ENCODE measurements at regions not wholly inside any gene's neighbourhood (a gene's known extent, or its start where the extent isn't known, plus 50 kb on each side); places are given as distances from the start of the nearest gene placed in this dataset.
A peak's percentile ranks its signal among the peaks of the same experiment; 100 is the strongest.
"Not testable (repeated sequence)": the region's sequence is repeated elsewhere in the genome, so short reads cannot be mapped to it uniquely, and the experiment has no call there.

- intact Hi-C loops (cut with DNase I), result no loop called here
- H3K9ac ChIP-seq (ENCODE audit: low read length in 3 of 3), result no peak overlapping the region
- no peaks in the 10 kb centered on the region for H3K36me3 ChIP-seq (ENCODE audit: control insufficient read depth in 2 of 3, insufficient read depth in 3 of 3, low read length in 3 of 3)
- no peak overlapping the region for H3K27ac ChIP-seq (ENCODE audit: low read depth in 2 of 2, low read length in 2 of 2)
- no peak overlapping the region for H3K4me3 ChIP-seq (ENCODE audit: low read length in 3 of 3)
- no peaks in the 10 kb centered on the region for H3K27me3 ChIP-seq (ENCODE audit: control insufficient read depth, insufficient read depth, low read length)
- FAIRE-seq, result no peak
- H3K9me3 ChIP-seq (ENCODE audit: control insufficient read depth in 2 of 3, insufficient read depth in 1 of 3, low read length in 3 of 3), result no peaks in the 10 kb centered on the region
- peak in 1 of 5 donors; percentile 28 for DNase-seq
- H3K4me1 ChIP-seq (ENCODE audit: control insufficient read depth in 2 of 3, insufficient read depth in 2 of 3, low read depth in 1 of 3, low read length in 3 of 3), result peaks cover 0 to 16% (median 3%) of the 10 kb centered on the region in 3 donors
- TF ChIP-seq, protein P1, sequence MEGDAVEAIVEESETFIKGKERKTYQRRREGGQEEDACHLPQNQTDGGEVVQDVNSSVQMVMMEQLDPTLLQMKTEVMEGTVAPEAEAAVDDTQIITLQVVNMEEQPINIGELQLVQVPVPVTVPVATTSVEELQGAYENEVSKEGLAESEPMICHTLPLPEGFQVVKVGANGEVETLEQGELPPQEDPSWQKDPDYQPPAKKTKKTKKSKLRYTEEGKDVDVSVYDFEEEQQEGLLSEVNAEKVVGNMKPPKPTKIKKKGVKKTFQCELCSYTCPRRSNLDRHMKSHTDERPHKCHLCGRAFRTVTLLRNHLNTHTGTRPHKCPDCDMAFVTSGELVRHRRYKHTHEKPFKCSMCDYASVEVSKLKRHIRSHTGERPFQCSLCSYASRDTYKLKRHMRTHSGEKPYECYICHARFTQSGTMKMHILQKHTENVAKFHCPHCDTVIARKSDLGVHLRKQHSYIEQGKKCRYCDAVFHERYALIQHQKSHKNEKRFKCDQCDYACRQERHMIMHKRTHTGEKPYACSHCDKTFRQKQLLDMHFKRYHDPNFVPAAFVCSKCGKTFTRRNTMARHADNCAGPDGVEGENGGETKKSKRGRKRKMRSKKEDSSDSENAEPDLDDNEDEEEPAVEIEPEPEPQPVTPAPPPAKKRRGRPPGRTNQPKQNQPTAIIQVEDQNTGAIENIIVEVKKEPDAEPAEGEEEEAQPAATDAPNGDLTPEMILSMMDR (IDR thresholded peaks at IDR 0.05; ENCODE audit: borderline replicate concordance, extremely low read depth, insufficient read depth), result no peak
Observed at GRCh38 chr10:109732254-109732965, 190.9 kb downstream of the XPNPEP1 start.

DNA sequence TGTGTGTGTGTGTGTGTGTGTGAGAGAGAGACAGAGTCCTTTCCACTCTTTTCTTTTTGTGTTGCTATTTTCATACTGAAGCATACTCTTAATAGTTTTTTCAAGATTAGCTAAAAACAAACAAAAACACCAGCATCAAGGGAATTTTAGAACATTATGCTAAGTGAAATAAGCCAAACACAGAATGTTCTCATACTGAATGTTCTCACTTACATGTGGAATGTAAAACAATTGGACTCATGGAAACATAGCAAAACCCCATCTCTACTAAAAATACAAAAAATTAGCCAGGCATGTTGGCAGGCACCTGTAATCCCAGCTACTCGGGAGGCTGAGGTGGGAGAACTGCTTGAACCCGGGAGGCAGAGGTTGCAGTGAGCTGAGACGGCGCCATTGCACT lies 193.4 kb downstream of the XPNPEP1 start:
- DNase-seq; H3K36me3 ChIP-seq (ENCODE audit: control insufficient read depth in 2 of 3, insufficient read depth in 3 of 3, low read length in 3 of 3); H3K27me3 ChIP-seq (ENCODE audit: control insufficient read depth, insufficient read depth, low read length); intact Hi-C loops (cut with DNase I); H3K27ac ChIP-seq (ENCODE audit: low read depth in 2 of 2, low read length in 2 of 2); H3K4me3 ChIP-seq (ENCODE audit: low read length in 3 of 3); H3K9ac ChIP-seq (ENCODE audit: low read length in 3 of 3); H3K9me3 ChIP-seq (ENCODE audit: control insufficient read depth in 2 of 3, insufficient read depth in 1 of 3, low read length in 3 of 3); FAIRE-seq: not testable (repeated sequence)
- H3K4me1 ChIP-seq (ENCODE audit: control insufficient read depth in 2 of 3, insufficient read depth in 2 of 3, low read depth in 1 of 3, low read length in 3 of 3), result peaks cover 0 to 28% (median 3%) of the 10 kb centered on the region in 3 donors

GRCh38 chr10:109727436-109727835 lies 195.9 kb downstream of the XPNPEP1 start:
- TF ChIP-seq, protein P1 (IDR thresholded peaks at IDR 0.05; ENCODE audit: borderline replicate concordance, extremely low read depth, insufficient read depth), result no peak
- Histone ChIP-seq H3K9ac (ENCODE audit: low read length in 3 of 3) (no peak overlapping the region), H3K27ac (ENCODE audit: low read depth in 2 of 2, low read length in 2 of 2) (peak overlapping the region in 1 of 2 donors; percentile 34), H3K27me3 (ENCODE audit: control insufficient read depth, insufficient read depth, low read length) (no peaks in the 10 kb centered on the region), H3K4me1 (ENCODE audit: control insufficient read depth in 2 of 3, insufficient read depth in 2 of 3, low read depth in 1 of 3, low read length in 3 of 3) (peaks cover 0 to 28% (median 3%) of the 10 kb centered on the region in 3 donors), H3K36me3 (ENCODE audit: control insufficient read depth in 2 of 3, insufficient read depth in 3 of 3, low read length in 3 of 3) (no peaks in the 10 kb centered on the region), H3K9me3 (ENCODE audit: control insufficient read depth in 2 of 3, insufficient read depth in 1 of 3, low read length in 3 of 3) (no peaks in the 10 kb centered on the region), H3K4me3 (ENCODE audit: low read length in 3 of 3) (no peak overlapping the region)
- DNase-seq (peak in 1 of 5 donors; percentile 46), FAIRE-seq (peak; percentile 23)
- intact Hi-C loops (cut with DNase I), result no loop called here

DNA sequence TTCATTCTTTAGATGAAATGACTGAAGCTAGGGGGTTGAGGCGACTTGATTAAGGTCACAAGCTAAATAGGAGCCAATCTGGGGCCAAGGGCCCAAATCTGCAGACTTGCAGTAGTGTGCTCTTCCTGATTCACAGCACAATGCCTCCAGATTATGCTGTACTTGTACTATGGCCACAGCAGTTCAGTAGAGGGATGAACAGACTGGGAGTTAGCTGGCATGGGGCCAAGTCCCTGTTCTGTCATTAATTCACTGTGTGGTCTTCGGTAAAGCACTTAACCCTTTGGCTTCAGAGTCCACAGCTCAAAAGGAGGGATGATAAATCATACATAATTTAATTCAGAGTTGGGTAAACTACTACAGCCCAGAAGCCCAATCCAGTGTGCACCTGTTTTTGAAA lies 196.8 kb downstream of the XPNPEP1 start:
- DNase-seq (peak in 4 of 5 donors; percentile 51 to 72 (median 58)), FAIRE-seq (peak; percentile 6)
- Histone ChIP-seq H3K36me3 (ENCODE audit: control insufficient read depth in 2 of 3, insufficient read depth in 3 of 3, low read length in 3 of 3) (no peaks in the 10 kb centered on the region), H3K27me3 (ENCODE audit: control insufficient read depth, insufficient read depth, low read length) (no peaks in the 10 kb centered on the region), H3K4me3 (ENCODE audit: low read length in 3 of 3) (no peak overlapping the region), H3K9ac (ENCODE audit: low read length in 3 of 3) (no peak overlapping the region), H3K27ac (ENCODE audit: low read depth in 2 of 2, low read length in 2 of 2) (no peak overlapping the region), H3K9me3 (ENCODE audit: control insufficient read depth in 2 of 3, insufficient read depth in 1 of 3, low read length in 3 of 3) (no peaks in the 10 kb centered on the region), H3K4me1 (ENCODE audit: control insufficient read depth in 2 of 3, insufficient read depth in 2 of 3, low read depth in 1 of 3, low read length in 3 of 3) (peaks cover 0 to 28% (median 3%) of the 10 kb centered on the region in 3 donors)
- TF ChIP-seq, protein P1 (IDR thresholded peaks at IDR 0.05; ENCODE audit: borderline replicate concordance, extremely low read depth, insufficient read depth), result no peak
- intact Hi-C loops (cut with DNase I), result no loop called here

Measured in kidney (tissue), 13 donors.